GM12878 (cell line): ENCODE measurements at regions not wholly inside any gene's neighbourhood (a gene's known extent, or its start where the extent isn't known, plus 50 kb on each side); places are given as distances from the start of the nearest gene placed in this dataset.

Source experiments
- ATAC-seq: fragments of 200-7000 bp; cut with Tn5 transposase; 3 replicates; pipeline ENCODE4 v1.9.1; 2020; ENCODE audit warnings: mild to moderate bottlenecking, moderate library complexity
- BruUV-seq: library from RNA; stranded (reverse); fragments of 400-500 nt; replicated peaks from 2 replicates; lab custom pipeline; 2021; lab: Mats Ljungman, UMichigan
- CTCF ChIA-PET: fragments of 300-600 bp; sonication (Branson Sonifier 250); formaldehyde crosslinking; extraction: SDS; loops from one replicate; lab custom pipeline; 2021; ENCODE audit warnings: inconsistent platforms; lab: Yijun Ruan, JAX
- POLR2A ChIA-PET: fragments of 350-600 bp; formaldehyde crosslinking; extraction: SDS; loops from one replicate; lab custom pipeline; 2021; ENCODE audit warnings: inconsistent platforms; lab: Charles Lee
- RAD21 ChIA-PET: fragments of 300-600 bp; sonication (Branson Sonifier 250); formaldehyde crosslinking; loops from one replicate; lab custom pipeline; 2023; ENCODE audit warnings: antibody characterized with exemption; ENCODE audit not compliant: unreplicated experiment; lab: Charles Lee
- SMC1A ChIA-PET: fragments of 300-600 bp; sonication (Branson Sonifier 250); formaldehyde crosslinking; loops from one replicate; lab custom pipeline; 2023; ENCODE audit not compliant: unreplicated experiment, uncharacterized antibody; lab: Charles Lee
- DNase-seq: peaks from one replicate; pipeline ENCODE4 v3.0.0-alpha.2; 2011; ENCODE audit warnings: low read depth, low spot score
- FAIRE-seq: peaks from 3 replicates; lab custom pipeline; 2011; peaks lifted over from hg19 to GRCh38; lab: Jason Lieb, UNC
- H2AFZ ChIP-seq: 2 replicates; pipeline ENCODE4 v1.6.0; 2011; ENCODE audit warnings: low read depth, low read length, control low read depth; ENCODE audit not compliant: control insufficient read depth
- H3K27ac ChIP-seq: 2 replicates; pipeline ENCODE4 v1.5.1; 2011; ENCODE audit warnings: control low read depth; ENCODE audit not compliant: control insufficient read depth, insufficient read depth
- H3K27me3 ChIP-seq, 2 experiments: replicated peaks in 1 of 2; 2 replicates each; pipeline versions ENCODE4 v1.6.0 to v1.6.1; 2011; ENCODE audit warnings: low read length in 1 of 2; ENCODE audit not compliant: control insufficient read depth in 2 of 2, insufficient read depth in 2 of 2
- H3K36me3 ChIP-seq, 2 experiments: 2 replicates each; pipeline ENCODE4 v1.5.1; 2011; ENCODE audit warnings: low read length in 1 of 2; ENCODE audit not compliant: control insufficient read depth in 2 of 2, insufficient read depth in 2 of 2
- H3K4me1 ChIP-seq: 2 replicates; pipeline ENCODE4 v1.6.1; 2011; ENCODE audit warnings: mild to moderate bottlenecking, low read length, moderate library complexity, mixed read lengths; ENCODE audit not compliant: control insufficient read depth, insufficient read depth
- H3K4me2 ChIP-seq: 2 replicates; pipeline ENCODE4 v1.6.0; 2011; ENCODE audit warnings: control low read depth; ENCODE audit not compliant: control insufficient read depth, insufficient read depth
- H3K4me3 ChIP-seq: fragments of 200-600 bp; sonication (generic); 2 replicates; pipeline ENCODE4 v1.5.1; 2016
- H3K79me2 ChIP-seq: 2 replicates; pipeline ENCODE4 v1.6.0; 2011; ENCODE audit warnings: low read length; ENCODE audit not compliant: control insufficient read depth, insufficient read depth
- H3K9ac ChIP-seq: 2 replicates; pipeline ENCODE4 v1.8.0; 2011; ENCODE audit warnings: low read length, control low read depth, mixed read lengths; ENCODE audit not compliant: control insufficient read depth, insufficient read depth
- H3K9me3 ChIP-seq: replicated peaks from 3 replicates; pipeline ENCODE4 v1.5.1; 2011; ENCODE audit warnings: mild to moderate bottlenecking, low read length; ENCODE audit not compliant: control insufficient read depth, insufficient read depth
- H4K20me1 ChIP-seq: 2 replicates; pipeline ENCODE4 v1.6.0; 2011; ENCODE audit not compliant: control insufficient read depth, insufficient read depth
- BACH1 ChIP-seq: fragments of 450-650 bp; IDR thresholded peaks from 2 replicates; pipeline ENCODE4 v1.6.1; 2017; ENCODE audit warnings: mild to moderate bottlenecking, borderline replicate concordance
- BCL11A ChIP-seq: IDR thresholded peaks from 2 replicates; pipeline ENCODE4 v1.6.1; 2011; ENCODE audit warnings: low read depth, low read length
- BMI1 ChIP-seq: fragments of 450-650 bp; IDR thresholded peaks from 2 replicates; pipeline ENCODE4 v1.6.1; 2016; ENCODE audit warnings: mild to moderate bottlenecking, moderate library complexity, borderline replicate concordance
- ELK1 ChIP-seq: IDR thresholded peaks from 2 replicates; pipeline ENCODE4 v1.6.1; 2012; ENCODE audit warnings: low read depth, low read length, improper control_type of control experiment
- ESRRA ChIP-seq: IDR thresholded peaks from 2 replicates; pipeline ENCODE4 v1.6.1; 2012; ENCODE audit warnings: mild to moderate bottlenecking, low read length, improper control_type of control experiment
- HDGF ChIP-seq: fragments of 450-650 bp; IDR thresholded peaks from 2 replicates; pipeline ENCODE4 v1.6.1; 2016; ENCODE audit warnings: antibody characterized with exemption
- LARP7 ChIP-seq: fragments of 450-650 bp; IDR thresholded peaks from 2 replicates; pipeline ENCODE4 v1.6.1; 2017; ENCODE audit warnings: mild to moderate bottlenecking
- NKRF ChIP-seq: fragments of 450-650 bp; conservative IDR thresholded peaks from 2 replicates; pipeline ENCODE4 v1.6.1; 2017; ENCODE audit warnings: mild to moderate bottlenecking, moderate library complexity
- NR2F1 ChIP-seq: fragments of 450-650 bp; conservative IDR thresholded peaks from 2 replicates; pipeline ENCODE4 v1.6.1; 2017; ENCODE audit warnings: mild to moderate bottlenecking
- POLR2AphosphoS5 ChIP-seq: IDR thresholded peaks from 2 replicates; pipeline ENCODE4 v1.6.1; 2011; ENCODE audit warnings: mild to moderate bottlenecking, low read length, inconsistent platforms
- ZNF207 ChIP-seq: fragments of 450-650 bp; IDR thresholded peaks from 2 replicates; pipeline ENCODE4 v1.6.1; 2014; ENCODE audit warnings: antibody characterized with exemption, mild to moderate bottlenecking, borderline replicate concordance
- in situ Hi-C: fragments of 300-500 bp; cut with MboI; formaldehyde crosslinking; loops from 9 replicates; pipeline ENCODE4 v1.14.3; 2018; ENCODE audit warnings: mixed read lengths
- intact Hi-C: fragments of 100-400 bp; cut with micrococcal nuclease; formaldehyde crosslinking; loops from one replicate; pipeline ENCODE4 v1.14.2; 2022; ENCODE audit not compliant: unreplicated experiment
- TF ChIP-seq, protein P1 (sequence below): fragments of 450-650 bp; IDR thresholded peaks from 2 replicates; pipeline ENCODE4 v1.6.1; 2016; ENCODE audit warnings: mild to moderate bottlenecking, moderate library complexity, borderline replicate concordance
- TF ChIP-seq, protein P2 (sequence below): fragments of 450-650 bp; IDR thresholded peaks from 2 replicates; pipeline ENCODE4 v1.6.1; 2018; ENCODE audit warnings: borderline replicate concordance, mild to moderate bottlenecking; ENCODE audit not compliant: partially characterized antibody
- TF ChIP-seq, protein P3 (sequence below): fragments of 450-650 bp; IDR thresholded peaks from 2 replicates; pipeline ENCODE4 v1.6.1; 2014; ENCODE audit warnings: mild to moderate bottlenecking

GRCh38 chr3:144049374-144049773, 77.8 kb downstream of the DIPK2A start (continued):
- TF ChIP-seq NKRF = no peak
- TF ChIP-seq, protein P1, sequence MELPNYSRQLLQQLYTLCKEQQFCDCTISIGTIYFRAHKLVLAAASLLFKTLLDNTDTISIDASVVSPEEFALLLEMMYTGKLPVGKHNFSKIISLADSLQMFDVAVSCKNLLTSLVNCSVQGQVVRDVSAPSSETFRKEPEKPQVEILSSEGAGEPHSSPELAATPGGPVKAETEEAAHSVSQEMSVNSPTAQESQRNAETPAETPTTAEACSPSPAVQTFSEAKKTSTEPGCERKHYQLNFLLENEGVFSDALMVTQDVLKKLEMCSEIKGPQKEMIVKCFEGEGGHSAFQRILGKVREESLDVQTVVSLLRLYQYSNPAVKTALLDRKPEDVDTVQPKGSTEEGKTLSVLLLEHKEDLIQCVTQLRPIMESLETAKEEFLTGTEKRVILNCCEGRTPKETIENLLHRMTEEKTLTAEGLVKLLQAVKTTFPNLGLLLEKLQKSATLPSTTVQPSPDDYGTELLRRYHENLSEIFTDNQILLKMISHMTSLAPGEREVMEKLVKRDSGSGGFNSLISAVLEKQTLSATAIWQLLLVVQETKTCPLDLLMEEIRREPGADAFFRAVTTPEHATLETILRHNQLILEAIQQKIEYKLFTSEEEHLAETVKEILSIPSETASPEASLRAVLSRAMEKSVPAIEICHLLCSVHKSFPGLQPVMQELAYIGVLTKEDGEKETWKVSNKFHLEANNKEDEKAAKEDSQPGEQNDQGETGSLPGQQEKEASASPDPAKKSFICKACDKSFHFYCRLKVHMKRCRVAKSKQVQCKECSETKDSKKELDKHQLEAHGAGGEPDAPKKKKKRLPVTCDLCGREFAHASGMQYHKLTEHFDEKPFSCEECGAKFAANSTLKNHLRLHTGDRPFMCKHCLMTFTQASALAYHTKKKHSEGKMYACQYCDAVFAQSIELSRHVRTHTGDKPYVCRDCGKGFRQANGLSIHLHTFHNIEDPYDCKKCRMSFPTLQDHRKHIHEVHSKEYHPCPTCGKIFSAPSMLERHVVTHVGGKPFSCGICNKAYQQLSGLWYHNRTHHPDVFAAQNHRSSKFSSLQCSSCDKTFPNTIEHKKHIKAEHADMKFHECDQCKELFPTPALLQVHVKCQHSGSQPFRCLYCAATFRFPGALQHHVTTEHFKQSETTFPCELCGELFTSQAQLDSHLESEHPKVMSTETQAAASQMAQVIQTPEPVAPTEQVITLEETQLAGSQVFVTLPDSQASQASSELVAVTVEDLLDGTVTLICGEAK = no peak

- FAIRE-seq (no peak), DNase-seq (no peak), ATAC-seq (no peak)
- Histone ChIP-seq H3K9ac (no peak overlapping the region), H3K27me3 (no peaks in the 10 kb centered on the region), H4K20me1 (no peaks in the 10 kb centered on the region), H2AFZ (no peak overlapping the region), H3K9me3 (no peaks in the 10 kb centered on the region), H3K4me3 (no peak overlapping the region), H3K4me2 (no peak overlapping the region), H3K4me1 (no peaks in the 10 kb centered on the region), H3K27ac (no peak overlapping the region), H3K36me3 (no peaks in the 10 kb centered on the region), H3K79me2 (no peaks in the 10 kb centered on the region)
- ChIA-PET SMC1A (no interaction called here), POLR2A (no interaction called here), CTCF (no interaction called here), RAD21 (no interaction called here)
- no TSS peak for BruUV-seq
- intact Hi-C loops (no loop called here), in situ Hi-C loops (no loop called here)
- TF ChIP-seq BMI1 (no peak), NR2F1 (no peak), LARP7 (no peak), ELK1 (no peak), BCL11A (no peak), HDGF (no peak), BACH1 (no peak), POLR2AphosphoS5 (no peak), ESRRA (no peak), ZNF207 (no peak)
- TF ChIP-seq, protein P2, sequence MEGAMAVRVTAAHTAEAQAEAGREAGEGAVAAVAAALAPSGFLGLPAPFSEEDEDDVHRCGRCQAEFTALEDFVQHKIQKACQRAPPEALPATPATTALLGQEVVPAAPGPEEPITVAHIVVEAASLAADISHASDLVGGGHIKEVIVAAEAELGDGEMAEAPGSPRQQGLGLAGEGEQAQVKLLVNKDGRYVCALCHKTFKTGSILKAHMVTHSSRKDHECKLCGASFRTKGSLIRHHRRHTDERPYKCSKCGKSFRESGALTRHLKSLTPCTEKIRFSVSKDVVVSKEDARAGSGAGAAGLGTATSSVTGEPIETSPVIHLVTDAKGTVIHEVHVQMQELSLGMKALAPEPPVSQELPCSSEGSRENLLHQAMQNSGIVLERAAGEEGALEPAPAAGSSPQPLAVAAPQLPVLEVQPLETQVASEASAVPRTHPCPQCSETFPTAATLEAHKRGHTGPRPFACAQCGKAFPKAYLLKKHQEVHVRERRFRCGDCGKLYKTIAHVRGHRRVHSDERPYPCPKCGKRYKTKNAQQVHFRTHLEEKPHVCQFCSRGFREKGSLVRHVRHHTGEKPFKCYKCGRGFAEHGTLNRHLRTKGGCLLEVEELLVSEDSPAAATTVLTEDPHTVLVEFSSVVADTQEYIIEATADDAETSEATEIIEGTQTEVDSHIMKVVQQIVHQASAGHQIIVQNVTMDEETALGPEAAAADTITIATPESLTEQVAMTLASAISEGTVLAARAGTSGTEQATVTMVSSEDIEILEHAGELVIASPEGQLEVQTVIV = no peak
- TF ChIP-seq, protein P3, sequence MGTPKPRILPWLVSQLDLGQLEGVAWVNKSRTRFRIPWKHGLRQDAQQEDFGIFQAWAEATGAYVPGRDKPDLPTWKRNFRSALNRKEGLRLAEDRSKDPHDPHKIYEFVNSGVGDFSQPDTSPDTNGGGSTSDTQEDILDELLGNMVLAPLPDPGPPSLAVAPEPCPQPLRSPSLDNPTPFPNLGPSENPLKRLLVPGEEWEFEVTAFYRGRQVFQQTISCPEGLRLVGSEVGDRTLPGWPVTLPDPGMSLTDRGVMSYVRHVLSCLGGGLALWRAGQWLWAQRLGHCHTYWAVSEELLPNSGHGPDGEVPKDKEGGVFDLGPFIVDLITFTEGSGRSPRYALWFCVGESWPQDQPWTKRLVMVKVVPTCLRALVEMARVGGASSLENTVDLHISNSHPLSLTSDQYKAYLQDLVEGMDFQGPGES = no peak
These were observed 79.6 kb downstream of the DIPK2A start for GRCh38 chr3:144051211-144051610.
